GM12878 (cell line): ENCODE measurements at regions not wholly inside any gene's neighbourhood (a gene's known extent, or its start where the extent isn't known, plus 50 kb on each side); places are given as distances from the start of the nearest gene placed in this dataset.

Experiments used
- ESRRA ChIP-seq: IDR thresholded peaks from 2 replicates; pipeline ENCODE4 v1.6.1; 2012; ENCODE audit warnings: mild to moderate bottlenecking, low read length, improper control_type of control experiment
- HDAC6 ChIP-seq: fragments of 200-600 bp; sonication (generic); IDR thresholded peaks from one replicate; pipeline ENCODE4 v1.8.0; 2017; ENCODE audit warnings: antibody characterized with exemption; ENCODE audit not compliant: unreplicated experiment
- MXI1 ChIP-seq: fragments of 150-350 bp; IDR thresholded peaks from 2 replicates; pipeline ENCODE4 v1.6.1; 2011; ENCODE audit warnings: low read depth, mild to moderate bottlenecking, inconsistent platforms, low read length, improper control_type of control experiment
- PAX8 ChIP-seq: fragments of 450-650 bp; IDR thresholded peaks from 2 replicates; pipeline ENCODE4 v1.6.1; 2017; ENCODE audit warnings: mild to moderate bottlenecking, moderate library complexity
- POLR2A ChIP-seq: IDR thresholded peaks from 2 replicates; pipeline ENCODE4 v1.6.1; 2011; ENCODE audit warnings: low read depth, mild to moderate bottlenecking, low read length
- POLR2AphosphoS5 ChIP-seq: IDR thresholded peaks from 2 replicates; pipeline ENCODE4 v1.6.1; 2011; ENCODE audit warnings: mild to moderate bottlenecking, low read length, inconsistent platforms
- TBL1XR1 ChIP-seq: IDR thresholded peaks from 2 replicates; pipeline ENCODE4 v1.6.1; 2012; ENCODE audit warnings: low read depth, low read length, improper control_type of control experiment
- TCF12 ChIP-seq: IDR thresholded peaks from 2 replicates; pipeline ENCODE4 v1.6.1; 2011; ENCODE audit warnings: low read depth, mild to moderate bottlenecking, low read length
- YBX1 ChIP-seq: fragments of 450-650 bp; IDR thresholded peaks from 2 replicates; pipeline ENCODE4 v1.6.1; 2016; ENCODE audit warnings: antibody characterized with exemption
- ZZZ3 ChIP-seq: IDR thresholded peaks from 2 replicates; pipeline ENCODE4 v1.6.1; 2011; ENCODE audit warnings: low read depth; ENCODE audit not compliant: control insufficient read depth, insufficient read length
- TF ChIP-seq, protein P1 (sequence below), 3 experiments: IDR thresholded peaks in 2 of 3; conservative IDR thresholded peaks in 1 of 3; 2 replicates each; pipeline ENCODE4 v1.5.1; 2011; ENCODE audit warnings: low read depth in 3 of 3, low read length in 3 of 3, mild to moderate bottlenecking in 3 of 3, control low read depth in 2 of 3, moderate library complexity in 2 of 3, inconsistent platforms in 1 of 3, mixed read lengths in 1 of 3; ENCODE audit not compliant: control insufficient read depth in 2 of 3, insufficient read depth in 1 of 3; ENCODE audit errors: extremely low read depth in 1 of 3

DNA sequence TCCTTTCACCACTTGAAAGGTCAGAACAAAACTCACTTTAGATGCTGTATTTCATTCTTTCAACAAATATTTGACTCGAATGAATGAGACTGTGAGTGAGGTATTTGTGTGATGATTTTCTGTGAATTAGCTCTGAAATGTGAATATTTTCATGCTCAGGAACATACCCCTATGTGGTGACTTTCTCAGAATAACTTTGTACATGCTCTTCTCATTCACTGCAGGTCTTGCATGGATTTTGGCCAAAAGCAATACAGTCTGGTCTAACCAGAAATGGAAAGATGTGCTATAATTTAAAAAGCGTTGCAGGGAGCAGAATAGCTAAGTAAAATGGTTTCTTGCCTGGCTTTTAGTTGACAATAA lies 75.5 kb downstream of the MYCN start:
- TF ChIP-seq HDAC6 (no peak), PAX8 (no peak), MXI1 (no peak), ZZZ3 (no peak), YBX1 (no peak), ESRRA (no peak), TCF12 (no peak), POLR2AphosphoS5 (no peak), TBL1XR1 (no peak), POLR2A (no peak)
- TF ChIP-seq, protein P1, sequence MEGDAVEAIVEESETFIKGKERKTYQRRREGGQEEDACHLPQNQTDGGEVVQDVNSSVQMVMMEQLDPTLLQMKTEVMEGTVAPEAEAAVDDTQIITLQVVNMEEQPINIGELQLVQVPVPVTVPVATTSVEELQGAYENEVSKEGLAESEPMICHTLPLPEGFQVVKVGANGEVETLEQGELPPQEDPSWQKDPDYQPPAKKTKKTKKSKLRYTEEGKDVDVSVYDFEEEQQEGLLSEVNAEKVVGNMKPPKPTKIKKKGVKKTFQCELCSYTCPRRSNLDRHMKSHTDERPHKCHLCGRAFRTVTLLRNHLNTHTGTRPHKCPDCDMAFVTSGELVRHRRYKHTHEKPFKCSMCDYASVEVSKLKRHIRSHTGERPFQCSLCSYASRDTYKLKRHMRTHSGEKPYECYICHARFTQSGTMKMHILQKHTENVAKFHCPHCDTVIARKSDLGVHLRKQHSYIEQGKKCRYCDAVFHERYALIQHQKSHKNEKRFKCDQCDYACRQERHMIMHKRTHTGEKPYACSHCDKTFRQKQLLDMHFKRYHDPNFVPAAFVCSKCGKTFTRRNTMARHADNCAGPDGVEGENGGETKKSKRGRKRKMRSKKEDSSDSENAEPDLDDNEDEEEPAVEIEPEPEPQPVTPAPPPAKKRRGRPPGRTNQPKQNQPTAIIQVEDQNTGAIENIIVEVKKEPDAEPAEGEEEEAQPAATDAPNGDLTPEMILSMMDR (IDR thresholded peaks at IDR 0.05 in 2 of 3, conservative IDR thresholded peaks at IDR 0.05 in 1 of 3; ENCODE audit: control insufficient read depth in 2 of 3, extremely low read depth in 1 of 3, insufficient read depth in 1 of 3, low read depth in 3 of 3, low read length in 3 of 3), result no peak
